ENCODE measurements at regions not wholly inside any gene's neighbourhood (a gene's known extent, or its start where the extent isn't known, plus 50 kb on each side); places are given as distances from the start of the nearest gene placed in this dataset.

DNA sequence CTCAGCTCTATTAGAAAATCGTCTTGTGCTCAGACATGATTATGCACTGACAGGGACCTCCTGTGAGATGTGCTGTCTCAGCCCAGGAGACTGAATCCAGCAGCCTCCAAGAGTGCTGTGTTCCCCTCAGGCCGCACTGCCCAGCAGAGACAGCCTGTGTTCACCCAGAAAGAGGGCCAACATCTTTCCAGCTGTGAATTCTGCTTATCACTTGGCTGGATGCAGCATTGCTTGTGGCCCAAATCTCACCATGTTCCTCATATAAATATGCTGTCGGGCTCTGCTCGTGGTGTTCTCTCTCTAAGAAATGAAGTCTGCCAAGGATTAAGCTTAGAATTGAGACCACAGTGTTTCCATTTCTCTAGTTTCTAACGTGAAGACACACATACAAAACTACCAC is 983.0 kb upstream of the WWC1 start:
- DNase-seq = no peak

DNA sequence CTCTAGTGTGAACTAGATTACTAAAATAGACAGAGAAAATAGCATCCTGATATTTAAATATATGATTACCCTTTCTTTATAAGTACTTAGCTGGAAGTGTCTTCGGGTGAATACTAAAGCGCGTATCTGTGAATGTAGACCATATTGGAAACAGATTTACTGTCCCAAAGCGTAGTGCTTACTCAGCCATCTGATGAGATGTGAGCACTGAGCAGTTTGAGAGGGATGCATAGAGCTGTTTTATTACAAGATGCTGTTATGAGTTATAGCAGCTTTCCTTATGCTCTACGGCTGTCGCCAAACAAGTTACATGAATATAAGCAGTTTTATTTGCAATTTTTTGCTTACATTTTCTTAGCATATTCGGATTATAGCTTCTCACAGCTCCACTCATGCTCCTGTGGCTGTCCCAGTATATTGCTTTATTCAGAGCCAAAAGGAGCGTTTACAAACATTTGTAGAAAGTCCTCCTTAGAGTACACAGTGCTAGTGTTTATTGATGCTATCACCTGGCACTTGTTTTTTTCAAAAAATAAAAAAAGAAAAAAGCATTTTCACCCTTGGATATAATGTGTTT is 981.4 kb upstream of the WWC1 start:
- DNase-seq = no peak

DNA sequence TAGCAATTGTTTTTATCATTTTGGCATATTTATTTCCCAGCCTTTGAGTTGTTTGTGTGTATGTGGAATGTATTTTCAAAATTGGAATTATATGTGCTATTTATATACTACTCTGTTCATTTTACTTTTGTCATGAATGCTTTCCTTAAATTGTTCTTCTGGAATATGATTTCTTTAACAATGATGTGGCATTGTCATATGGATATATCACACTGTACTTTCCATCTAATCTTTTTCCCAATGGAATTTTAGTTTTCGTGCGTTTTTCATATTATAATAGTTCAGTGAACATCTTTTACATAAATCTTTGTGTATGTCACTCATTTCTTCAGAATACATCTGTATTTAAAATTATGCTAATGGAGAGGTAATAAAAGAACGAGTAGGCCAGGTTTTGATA is 980.1 kb upstream of the WWC1 start:
- DNase-seq = no peak

DNA sequence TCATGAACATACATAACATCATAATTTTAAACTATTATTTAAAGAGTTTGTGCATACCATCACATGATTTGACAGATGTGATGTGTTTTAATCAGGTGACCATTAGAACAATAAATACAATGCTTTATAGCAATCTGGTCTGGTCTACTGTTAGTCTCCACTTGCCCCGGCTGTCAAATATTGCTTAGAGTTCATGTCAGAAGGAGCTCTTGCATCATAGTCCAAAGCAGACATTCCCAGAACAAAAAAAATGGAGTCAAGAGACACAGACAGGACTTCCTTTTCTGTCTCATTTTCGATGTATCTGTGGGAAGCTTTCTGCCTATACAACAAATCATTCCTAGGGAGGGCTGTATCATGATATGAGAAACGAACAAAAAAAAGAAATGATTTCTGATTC is 979.2 kb upstream of the WWC1 start:
- DNase-seq = no peak

DNA sequence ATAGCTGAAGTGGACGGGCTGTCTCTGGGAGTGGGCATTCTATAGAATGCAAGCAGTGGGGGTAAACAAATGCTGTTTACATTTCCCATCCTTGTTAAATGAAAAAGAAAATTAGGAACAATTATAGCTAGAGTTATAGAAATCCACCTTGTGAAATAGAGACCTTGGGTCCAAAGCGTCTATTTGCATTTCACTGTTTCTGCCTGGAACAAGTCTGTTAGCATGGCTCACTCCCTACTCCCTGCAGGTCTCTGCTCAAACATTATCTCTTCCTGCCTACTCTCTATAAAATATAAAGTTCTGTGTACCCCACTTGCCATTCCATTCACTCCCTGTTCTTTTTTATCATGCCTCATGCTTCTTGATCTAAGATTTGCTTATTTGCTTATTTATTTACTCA is 975.7 kb upstream of the WWC1 start:
- no peak for DNase-seq

DNA sequence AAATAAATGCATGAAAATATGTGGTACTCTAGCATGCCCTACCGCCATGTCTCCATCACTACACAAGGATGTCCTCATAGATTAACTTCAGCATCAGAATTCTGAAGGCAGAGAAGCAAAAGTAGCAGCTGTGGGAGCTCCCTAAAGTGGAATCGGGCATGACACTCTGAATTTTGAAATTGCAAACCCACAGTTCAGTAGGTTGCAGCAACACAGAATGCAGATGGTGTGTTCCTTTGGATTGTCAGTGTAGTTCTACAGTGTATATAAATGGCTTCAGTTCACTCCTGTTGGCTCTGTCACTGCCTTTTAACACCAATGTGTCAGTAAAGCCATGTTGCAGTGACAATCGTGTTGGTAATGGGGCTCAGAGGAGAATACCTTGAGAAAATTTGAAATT is 973.6 kb upstream of the WWC1 start:
- no peak for DNase-seq

DNA sequence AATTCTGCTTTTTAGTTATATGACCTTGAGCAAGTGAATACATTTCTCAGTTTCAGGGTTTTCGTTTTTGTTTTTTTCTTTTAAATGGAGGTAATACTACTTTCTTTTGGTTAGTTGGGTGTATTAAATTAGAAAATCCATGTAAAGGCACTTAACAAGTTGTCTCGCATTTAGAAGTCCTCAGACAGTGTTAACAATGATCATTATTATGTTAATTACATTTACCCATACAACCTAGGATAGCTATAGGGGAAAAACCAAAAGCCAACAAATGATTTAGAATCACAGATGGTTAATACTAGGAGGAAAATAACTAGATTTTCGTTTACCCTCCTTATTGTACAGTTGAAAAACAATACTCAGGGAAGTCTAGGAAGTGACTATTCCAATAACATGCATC is 972.2 kb upstream of the WWC1 start:
- no peak for DNase-seq

DNA sequence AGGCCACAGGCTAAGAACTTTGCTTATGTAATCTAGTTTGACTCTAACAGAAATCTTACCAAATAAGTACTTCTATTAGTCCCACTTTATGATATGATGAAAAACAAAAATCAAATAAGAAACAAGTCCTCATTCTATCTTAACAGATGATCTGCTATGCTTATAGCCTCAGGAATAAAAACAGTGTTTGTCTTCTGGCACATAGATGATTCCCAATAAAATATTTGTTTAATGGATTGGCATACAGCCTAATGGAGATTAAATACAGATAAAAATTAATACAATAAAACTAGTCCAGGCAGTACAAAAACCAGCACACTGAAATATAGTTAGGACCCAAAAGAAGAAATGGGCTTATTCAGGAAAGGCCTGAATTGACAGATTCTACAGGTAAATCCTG is 971.4 kb upstream of the WWC1 start:
- no peak for DNase-seq

DNA sequence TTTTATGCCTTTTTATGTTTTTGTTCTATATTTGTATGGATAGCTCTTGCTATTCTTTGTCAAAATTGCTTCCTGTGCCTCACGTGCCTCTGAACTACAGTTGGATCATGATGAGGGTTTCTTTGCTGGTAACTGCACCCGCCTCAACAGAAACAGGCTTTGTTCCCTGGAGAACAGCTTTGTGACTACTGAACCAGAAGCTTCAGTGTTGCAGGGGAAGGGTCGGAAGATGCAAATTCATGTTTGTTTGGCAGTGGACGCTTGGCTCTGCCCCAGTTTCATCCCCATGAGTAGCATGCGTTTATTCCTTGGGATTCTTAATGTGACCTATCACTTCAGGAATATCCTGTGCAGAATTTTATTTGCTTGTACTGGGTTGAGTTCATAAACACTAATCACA is 959.1 kb upstream of the WWC1 start:
- DNase-seq = no peak

DNA sequence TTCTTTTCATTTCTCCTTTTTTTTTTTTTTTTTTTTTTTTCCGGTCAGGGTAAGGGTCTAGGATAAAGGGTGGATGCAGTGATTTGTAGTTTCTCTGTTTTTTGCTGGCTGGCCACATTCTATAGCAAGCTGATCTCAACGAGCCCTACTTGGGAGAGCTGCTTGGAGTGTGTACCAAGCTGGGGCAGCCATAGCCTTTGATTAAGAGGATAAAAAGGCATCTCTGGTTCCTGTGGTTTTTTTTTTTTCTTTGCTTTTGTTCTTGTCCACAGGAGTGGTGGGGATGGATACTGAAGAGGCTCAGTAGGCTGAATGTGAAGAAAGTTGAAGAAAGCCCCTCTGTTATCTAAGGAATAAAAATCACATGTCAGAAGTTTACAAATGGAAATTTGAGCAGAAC is 955.3 kb upstream of the WWC1 start:
- no peak for DNase-seq

DNA sequence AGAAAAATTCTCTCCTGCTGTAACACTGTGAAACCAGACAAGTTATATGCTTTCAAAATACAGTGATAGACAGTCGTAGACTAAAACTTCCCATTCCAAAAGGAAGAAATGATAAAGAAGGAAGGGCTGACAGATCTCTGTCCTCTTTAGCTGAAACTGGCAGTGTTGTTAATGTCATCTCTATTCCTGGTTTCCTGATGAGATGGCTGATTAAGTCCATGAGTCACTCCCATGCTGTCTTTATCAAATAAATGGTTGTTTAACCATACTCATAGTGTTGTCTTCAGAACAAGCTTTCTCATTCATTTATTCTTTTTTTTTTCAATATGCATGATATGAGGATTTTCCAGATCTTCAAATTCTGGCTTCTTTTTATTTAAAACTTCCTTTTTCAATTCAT is 952.2 kb upstream of the WWC1 start:
- no peak for DNase-seq

DNA sequence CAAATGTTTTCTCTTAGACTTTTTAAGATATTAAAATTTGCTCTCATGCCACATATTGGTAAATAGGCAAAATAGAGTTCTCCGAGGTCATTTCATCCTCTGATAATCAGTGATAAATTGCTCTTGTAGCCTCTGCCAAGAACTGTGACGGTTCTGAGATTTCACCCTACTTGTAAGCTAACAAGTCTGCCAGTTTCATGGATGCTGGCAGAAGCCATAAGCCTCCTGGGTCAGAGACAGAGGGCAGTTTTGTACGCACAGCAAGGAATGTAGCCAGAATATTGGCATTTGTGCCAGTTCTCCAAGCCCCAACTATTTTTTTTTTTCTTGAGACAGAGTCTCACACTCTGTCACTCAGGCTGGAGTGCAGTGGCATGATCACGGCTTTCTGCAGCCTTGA is 945.0 kb upstream of the WWC1 start:
- no peak for DNase-seq

DNA sequence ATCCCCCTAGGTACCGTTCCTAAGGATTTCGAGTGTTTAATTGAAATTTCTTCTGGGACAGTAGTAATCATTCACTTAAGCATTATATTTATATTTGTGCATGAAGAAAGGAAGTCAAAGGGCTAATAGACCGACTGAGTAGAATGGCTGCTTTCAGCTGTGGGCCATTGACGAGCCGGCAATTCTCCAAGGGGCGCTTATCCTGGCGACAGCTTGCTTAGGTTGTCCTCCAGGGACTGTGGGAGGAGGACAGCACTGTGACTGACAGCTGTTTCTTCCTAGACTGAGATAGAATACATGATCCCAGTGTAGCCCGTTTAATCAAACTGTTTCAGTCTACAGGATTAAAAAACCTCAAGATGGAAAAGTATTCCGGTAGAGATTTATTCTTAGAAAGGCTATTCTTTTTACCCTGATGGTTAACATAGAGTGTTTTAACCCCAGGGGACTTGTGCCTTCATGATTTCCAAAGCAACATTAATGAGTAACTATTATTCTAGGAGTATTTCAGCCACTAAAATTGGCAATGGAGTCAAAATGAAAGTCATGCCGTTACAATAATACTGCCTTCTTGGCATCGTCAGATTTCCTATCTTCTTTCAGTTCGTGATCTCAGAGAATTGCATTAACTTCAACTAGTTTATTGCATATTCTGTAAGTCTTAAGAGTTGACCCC is 943.1 kb upstream of the WWC1 start:
- no peak for DNase-seq

DNA sequence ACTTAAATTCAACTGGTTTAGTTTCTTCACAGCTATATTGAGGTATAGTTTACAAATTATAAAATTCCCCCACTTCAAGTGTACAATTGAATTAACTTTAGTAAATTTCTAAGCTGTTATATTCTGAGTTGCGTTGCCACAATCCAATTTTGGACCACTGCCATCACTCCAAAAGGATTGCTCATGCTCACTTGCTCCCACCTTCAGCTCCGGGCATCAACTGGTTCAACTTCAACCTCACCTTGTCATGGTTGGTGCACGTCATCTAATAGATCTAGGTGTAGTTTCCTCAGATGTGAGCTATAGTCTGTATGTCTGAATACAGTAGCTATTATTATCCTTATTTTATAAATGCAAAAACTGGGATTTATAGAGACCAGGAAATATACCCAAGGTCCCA is 942.5 kb upstream of the WWC1 start:
- DNase-seq = no peak

DNA sequence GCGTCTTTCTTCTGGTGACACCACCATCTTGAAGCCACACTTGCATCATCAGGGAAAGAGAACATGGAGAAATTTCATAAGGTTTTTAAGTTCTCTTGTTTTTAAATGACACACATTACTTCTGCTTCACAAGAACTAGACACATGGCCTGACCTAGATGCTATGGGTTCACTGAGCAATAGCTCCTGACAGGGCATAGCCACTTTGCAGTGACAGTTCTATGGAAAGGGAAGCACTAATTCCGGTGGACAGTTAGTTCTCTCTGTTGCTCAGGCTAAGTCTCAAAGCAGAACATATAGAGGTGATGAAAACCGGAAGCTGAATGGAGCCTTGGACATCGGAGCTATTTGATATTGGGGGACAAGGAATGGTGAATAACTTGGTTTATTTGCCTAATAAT is 940.1 kb upstream of the WWC1 start:
- DNase-seq = no peak

DNA sequence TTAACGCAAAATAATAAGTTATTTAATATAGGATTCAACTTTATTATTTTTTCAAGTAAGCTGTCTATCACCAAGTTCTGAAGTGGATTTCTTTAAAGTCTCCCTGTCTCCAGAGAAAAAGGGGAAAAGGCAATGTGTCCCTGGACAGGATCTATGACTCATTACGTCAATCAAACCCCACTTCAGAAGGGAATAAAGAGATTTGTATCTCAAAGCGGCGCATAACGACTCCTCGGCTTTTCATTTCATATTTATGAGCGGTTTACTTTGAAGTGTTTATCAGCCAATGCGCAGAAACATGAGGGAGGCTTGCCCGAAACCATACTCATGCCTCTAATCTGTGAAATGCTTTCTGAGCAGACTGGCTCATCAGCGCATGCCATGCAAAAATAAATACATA is 938.6 kb upstream of the WWC1 start:
- no peak for DNase-seq

DNA sequence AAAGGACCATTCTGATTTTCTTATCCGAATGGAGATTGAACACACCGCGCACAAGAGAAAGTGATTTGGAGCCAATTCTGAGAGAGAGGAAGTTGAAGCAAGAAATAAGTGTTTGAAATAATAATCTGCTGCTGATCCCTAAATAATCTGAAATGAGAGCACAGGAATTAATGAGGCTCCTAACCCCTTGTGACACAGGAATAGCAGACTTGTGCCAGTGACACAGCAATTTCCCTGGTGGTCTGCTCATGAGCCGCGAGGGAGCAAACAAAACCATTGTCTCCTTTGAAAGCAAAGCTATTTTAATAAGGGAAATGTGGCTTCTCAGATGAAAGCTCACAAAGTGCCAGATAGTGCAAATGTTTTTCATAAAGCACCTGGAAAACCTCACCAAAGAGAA is 936.1 kb upstream of the WWC1 start:
- DNase-seq = no peak

DNA sequence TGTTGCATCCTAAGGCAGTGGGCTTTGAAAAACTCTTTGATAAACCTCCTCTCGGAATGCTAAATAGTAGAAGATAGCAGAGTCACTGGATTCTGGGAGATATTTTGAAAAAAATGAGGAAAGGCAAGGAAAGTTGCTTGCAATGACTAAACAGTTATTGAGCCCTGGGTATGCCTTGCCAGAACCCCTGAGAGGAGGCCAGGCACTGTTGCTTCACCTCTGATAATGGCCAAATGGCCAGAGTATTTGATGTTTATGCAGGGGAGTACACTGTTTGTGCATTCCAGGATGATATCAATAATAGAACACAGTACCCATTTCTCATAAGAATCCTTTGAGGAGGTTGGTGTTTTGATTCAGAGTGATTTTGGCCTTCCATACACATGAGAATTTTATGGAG is 935.1 kb upstream of the WWC1 start:
- no peak for DNase-seq

DNA sequence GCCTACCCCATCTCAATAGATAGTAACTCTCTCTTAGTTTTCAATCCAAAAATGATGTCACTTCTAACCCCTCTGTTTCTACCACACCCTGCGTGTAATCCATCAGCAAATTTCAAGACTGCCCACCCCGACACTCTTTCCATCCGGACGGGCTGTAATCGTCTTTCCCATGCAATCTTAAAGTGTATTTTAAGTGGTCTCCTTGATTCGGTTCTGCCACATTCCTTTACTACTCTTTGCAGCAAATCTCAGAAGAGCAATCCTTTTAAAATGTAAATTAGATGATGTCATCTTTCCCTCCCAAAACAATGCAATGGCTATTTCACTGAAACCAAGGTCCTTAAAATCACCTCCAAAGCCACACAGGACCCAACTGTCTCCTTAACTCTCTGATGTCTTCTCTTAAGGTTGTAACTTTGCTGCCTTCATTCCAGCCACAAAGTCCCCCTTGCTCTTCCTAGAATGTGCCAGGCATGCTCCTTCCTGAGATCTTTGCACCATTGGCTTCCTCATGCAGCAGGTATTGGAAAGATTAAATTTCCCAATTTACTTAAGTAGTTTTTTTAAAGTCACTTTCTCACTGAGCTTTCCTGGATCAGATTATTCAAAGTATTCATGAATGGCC is 932.5 kb upstream of the WWC1 start:
- DNase-seq = no peak

DNA sequence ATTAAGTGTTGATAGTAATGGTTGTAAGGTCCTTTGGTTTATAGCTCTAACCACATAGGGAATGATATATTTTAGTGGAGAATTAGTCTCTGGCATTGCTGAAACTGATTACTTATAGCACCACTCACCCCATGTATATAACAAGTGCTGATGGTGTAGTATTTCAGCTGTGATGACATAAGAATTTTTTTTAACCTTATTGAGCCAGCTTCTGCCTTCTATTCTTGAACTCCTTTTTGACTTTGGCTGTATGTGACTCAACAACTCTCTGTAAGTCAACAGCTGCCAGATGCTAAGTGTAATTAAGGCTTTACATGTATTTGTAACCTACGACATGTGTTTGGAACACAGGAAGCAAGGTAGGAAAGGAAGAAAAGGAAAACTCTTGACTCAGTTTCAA is 929.6 kb upstream of the WWC1 start:
- DNase-seq = no peak

DNA sequence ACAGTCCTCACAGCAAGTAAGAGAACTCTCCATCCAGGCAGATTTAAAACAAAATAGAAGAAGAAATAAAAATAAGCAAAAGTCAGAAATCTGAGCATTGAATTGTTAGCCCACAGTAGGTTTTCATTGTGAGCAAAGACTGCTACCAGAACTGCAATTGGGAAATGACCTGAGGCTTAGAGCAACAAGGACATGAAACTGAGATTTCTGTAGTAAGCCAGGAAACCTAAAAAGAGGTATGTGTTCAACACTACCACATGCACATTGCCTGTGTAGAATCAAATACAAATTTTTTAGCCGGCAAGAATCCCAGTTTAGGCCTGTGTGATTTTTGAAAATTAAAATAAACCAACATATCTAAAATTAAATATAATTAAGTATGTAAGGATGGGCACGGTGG is 928.4 kb upstream of the WWC1 start:
- no peak for DNase-seq

DNA sequence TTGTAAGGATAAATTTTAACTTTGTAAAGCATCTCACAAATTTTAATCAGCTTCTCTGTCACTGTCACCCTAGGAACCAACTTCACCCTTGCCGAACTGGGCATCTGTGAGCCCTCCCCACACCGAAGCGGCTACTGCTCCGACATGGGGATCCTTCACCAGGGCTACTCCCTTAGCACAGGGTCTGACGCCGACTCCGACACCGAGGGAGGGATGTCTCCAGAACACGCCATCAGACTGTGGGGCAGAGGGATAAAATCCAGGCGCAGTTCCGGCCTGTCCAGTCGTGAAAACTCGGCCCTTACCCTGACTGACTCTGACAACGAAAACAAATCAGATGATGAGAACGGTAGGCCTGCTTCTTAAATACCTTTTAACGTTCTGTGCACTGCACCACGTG is 916.3 kb upstream of the WWC1 start:
- no peak for DNase-seq

DNA sequence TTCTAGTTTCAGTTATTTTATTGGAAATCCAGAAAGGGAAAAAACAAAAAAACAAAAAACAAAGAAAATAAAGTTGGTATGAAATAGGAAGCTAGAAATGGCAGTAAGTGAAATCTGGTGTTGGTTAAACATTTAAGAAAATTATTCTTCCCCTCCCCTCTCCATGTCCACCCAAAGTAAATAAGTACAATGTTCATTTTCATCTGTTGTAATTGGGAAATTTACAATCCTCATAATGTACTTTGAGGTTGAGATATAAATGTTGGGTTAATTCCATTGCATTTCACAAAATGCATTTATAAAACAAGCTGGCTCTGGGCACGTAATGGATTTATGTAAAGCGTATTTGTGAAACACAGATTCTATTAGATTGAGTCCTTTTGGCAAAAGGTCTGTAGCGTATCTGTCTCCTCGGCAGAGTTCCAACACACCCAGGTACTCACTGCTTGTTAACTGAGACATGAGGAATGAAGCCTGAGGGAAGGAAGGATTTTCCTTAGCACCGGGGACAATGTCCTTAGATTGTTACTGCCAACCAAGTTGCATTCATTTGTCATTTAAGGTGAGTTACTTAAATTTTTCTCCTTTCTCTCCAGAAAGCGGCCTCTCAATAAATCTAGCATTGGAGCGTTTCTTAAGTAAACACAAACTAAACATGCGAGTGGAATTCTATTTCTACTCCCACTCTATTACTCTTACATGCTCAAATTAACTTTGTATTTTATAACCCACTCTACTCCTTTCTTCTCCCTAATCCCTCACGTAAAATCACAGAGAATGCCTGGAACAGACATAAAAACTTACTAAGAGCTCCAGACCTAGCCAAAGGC is 912.3 kb upstream of the WWC1 start:
- no peak for DNase-seq

DNA sequence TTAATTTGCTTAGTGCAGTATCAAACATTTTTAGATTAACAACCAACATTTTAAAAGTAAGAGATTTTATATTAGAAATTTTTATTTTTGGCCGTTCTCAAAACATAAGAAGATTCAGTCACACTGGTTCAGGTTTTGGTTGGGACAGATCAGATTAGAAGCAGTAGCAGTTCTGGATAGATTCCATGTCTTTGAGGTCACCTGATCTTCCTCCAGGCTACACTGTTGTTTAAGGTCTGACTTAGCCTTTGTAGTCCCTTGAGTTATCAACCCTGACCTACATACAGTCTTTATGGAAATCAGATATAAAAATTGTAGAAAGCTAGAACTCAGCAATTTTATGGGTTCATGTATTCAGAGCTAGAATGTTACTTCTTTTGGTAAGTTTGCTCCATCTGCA is 910.0 kb upstream of the WWC1 start:
- no peak for DNase-seq

Data from right kidney (tissue), 1 donor.